ENCODE measurements at regions not wholly inside any gene's neighbourhood (a gene's known extent, or its start where the extent isn't known, plus 50 kb on each side); places are given as distances from the start of the nearest gene placed in this dataset.
"Not testable (repeated sequence)": the region's sequence is repeated elsewhere in the genome, so short reads cannot be mapped to it uniquely, and the experiment has no call there.

DNA sequence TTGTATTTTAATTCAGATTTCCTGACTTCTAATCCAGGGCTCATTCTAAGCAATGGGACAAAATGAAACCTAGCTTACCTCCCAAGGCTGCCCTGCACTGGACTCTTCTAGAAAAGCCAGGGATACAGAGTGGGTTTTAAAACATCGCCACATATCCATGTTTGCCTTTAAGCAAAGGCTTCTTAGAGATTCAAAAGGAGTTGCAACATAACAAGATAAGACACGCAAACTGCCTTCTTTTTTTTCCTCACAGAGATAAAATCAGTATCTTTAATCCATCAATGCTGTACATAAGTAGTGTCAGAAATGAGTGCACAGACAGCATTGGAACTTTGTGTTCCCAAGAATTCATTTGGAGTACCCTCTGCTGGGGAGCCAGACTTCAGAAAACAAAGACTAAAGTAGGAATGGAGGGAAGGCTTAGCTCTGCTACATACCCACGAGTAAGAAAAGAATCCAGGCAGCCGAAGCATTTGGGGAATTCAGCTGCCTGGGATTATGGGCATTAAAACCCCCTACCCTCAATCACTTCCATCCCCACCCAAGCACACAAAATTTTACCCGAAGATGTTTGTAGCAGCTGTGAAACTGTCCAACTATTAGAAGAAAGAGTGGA, 427.8 kb downstream of the ARL4A start:
- no peak for DNase-seq (ENCODE audit: low spot score)
- intact Hi-C loops (cut with micrococcal nuclease) = no loop called here

DNA sequence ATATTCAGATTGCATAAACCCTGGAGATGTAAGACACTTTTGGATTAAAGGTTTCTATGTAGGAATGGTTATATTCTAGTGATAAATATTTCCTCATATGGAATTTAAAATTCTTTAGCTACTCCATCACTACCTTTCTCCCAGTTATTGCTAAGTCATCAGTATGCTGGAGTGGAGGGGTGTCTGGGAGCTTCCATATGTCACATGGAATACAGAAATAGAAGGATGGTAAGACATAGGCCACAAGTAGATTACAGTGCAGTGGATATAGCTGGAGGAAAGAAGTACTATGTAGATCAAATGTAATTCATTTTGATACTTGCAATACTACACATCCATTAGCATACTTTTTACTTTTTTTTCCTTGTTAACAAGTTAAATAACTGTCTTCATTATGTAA, 428.4 kb downstream of the ARL4A start:
- intact Hi-C loops (cut with micrococcal nuclease) = no loop called here
- H3K36me3 Mint-ChIP-seq (ENCODE audit: low read depth) = no peaks in the 10 kb centered on the region
- H3K27me3 Mint-ChIP-seq (ENCODE audit: low read depth) = peaks cover 3% of the 10 kb centered on the region
- DNase-seq (ENCODE audit: low spot score) = no peak
- no peak overlapping the region for H3K27ac Mint-ChIP-seq
- no peak overlapping the region for H3K4me3 Mint-ChIP-seq (ENCODE audit: low read depth)
- H3K4me1 Mint-ChIP-seq (ENCODE audit: low read depth) = no peaks in the 10 kb centered on the region
- no peaks in the 10 kb centered on the region for H3K9me3 Mint-ChIP-seq

More for the DNA sequence above, 427.8 kb downstream of the ARL4A start:
- Mint-ChIP-seq H3K27ac (no peak overlapping the region), H3K9me3 (no peaks in the 10 kb centered on the region), H3K36me3 (ENCODE audit: low read depth) (no peaks in the 10 kb centered on the region), H3K4me1 (ENCODE audit: low read depth) (no peaks in the 10 kb centered on the region), H3K4me3 (ENCODE audit: low read depth) (no peak overlapping the region), H3K27me3 (ENCODE audit: low read depth) (peaks cover 3% of the 10 kb centered on the region)

DNA sequence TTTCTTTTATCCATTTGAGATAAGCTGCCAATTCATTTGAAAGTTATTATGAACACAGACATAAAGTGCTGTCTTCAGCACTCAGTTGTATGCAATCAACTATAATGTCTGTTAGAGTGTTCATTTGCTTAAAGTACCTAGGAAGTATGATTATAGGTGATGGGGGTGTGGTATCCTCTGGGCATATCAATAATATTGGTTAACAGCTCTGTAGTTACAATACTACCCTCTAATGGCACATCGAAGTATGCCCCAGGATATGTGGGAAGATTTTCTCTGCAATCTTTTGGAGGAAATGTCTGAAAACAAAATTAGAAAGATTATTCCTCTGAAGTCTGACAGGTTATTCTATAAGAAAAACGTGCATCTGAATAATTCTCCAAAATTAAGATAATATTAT, 429.7 kb downstream of the ARL4A start:
- intact Hi-C loops (cut with micrococcal nuclease) = no loop called here
- Mint-ChIP-seq H3K4me1 (ENCODE audit: low read depth) (no peaks in the 10 kb centered on the region), H3K9me3 (no peaks in the 10 kb centered on the region), H3K27ac (no peak overlapping the region), H3K4me3 (ENCODE audit: low read depth) (no peak overlapping the region), H3K36me3 (ENCODE audit: low read depth) (no peaks in the 10 kb centered on the region), H3K27me3 (ENCODE audit: low read depth) (peaks cover 3% of the 10 kb centered on the region)
- no peak for DNase-seq (ENCODE audit: low spot score)

DNA sequence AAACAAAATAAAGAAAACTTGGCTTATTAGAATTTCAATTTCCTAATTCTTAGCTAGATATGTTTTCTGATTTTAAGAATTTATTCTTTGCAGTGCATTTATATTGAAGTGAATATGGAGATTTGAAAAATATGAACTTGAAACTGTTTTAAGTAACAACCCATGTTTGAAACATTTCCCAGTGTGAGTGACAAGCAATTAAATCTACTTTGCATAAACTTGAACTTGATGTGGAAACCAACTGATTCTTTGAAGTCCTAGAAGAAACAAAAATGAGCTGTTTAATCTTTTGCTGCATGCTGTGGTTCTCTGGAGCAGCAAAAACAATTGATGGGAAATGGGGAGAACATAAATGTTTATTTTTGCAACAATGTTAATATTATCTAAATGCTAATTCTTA, 430.2 kb downstream of the ARL4A start:
- H3K4me3 Mint-ChIP-seq (ENCODE audit: low read depth) = no peak overlapping the region
- H3K27me3 Mint-ChIP-seq (ENCODE audit: low read depth) = peaks cover 3% of the 10 kb centered on the region
- H3K4me1 Mint-ChIP-seq (ENCODE audit: low read depth) = no peaks in the 10 kb centered on the region
- no peak for DNase-seq (ENCODE audit: low spot score)
- intact Hi-C loops (cut with micrococcal nuclease) = no loop called here
- no peak overlapping the region for H3K27ac Mint-ChIP-seq
- H3K36me3 Mint-ChIP-seq (ENCODE audit: low read depth) = no peaks in the 10 kb centered on the region
- H3K9me3 Mint-ChIP-seq = no peaks in the 10 kb centered on the region

DNA sequence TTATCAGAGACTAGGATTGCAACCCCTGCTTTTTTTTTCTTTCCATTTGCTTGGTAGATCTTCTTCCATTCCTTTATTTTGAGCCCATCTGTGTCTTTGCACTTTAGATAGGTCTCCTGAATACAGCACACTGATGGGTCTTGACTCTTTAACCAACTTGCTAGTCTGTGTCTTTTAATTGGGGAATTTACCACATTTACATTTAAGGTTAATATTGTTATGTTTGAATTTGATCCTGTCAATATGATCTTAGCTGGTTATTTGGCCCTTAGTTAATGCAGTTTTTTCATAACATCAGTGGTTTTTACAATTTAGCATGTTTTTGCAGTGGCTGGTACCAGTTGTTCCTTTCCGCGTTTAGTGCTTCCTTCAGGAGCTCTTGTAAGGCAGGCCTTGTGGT, 437.2 kb downstream of the ARL4A start:
- H3K27ac Mint-ChIP-seq; H3K4me3 Mint-ChIP-seq (ENCODE audit: low read depth); H3K27me3 Mint-ChIP-seq (ENCODE audit: low read depth); H3K36me3 Mint-ChIP-seq (ENCODE audit: low read depth); H3K4me1 Mint-ChIP-seq (ENCODE audit: low read depth); DNase-seq (ENCODE audit: low spot score); intact Hi-C loops (cut with micrococcal nuclease); H3K9me3 Mint-ChIP-seq: not testable (repeated sequence)

DNA sequence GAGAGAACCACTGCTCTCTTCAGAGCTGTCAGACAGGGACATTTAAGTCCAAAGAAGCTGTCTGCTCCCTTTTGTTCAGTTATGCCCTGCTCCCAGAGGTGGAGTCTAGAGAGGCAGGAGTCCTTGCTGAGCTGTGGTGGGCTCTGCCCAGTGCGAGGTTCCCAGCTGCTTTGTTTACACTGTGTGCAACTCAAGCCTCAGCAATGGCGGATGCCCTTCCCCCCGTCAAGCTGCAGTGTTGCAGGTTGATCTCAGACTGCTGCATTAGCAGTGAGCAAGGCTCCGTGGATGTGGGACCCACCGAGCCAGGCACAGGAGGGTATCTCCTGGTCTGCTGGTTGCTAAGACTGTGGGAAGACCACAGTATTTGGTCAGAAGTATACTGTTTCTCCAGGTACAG, 438.9 kb downstream of the ARL4A start:
- H3K27ac Mint-ChIP-seq = no peak overlapping the region
- H3K4me1 Mint-ChIP-seq (ENCODE audit: low read depth) = no peaks in the 10 kb centered on the region
- no peak overlapping the region for H3K4me3 Mint-ChIP-seq (ENCODE audit: low read depth)
- intact Hi-C loops (cut with micrococcal nuclease) = no loop called here
- no peaks in the 10 kb centered on the region for H3K9me3 Mint-ChIP-seq
- H3K27me3 Mint-ChIP-seq (ENCODE audit: low read depth) = peaks cover 2% of the 10 kb centered on the region
- no peaks in the 10 kb centered on the region for H3K36me3 Mint-ChIP-seq (ENCODE audit: low read depth)
- DNase-seq (ENCODE audit: low spot score) = no peak

DNA sequence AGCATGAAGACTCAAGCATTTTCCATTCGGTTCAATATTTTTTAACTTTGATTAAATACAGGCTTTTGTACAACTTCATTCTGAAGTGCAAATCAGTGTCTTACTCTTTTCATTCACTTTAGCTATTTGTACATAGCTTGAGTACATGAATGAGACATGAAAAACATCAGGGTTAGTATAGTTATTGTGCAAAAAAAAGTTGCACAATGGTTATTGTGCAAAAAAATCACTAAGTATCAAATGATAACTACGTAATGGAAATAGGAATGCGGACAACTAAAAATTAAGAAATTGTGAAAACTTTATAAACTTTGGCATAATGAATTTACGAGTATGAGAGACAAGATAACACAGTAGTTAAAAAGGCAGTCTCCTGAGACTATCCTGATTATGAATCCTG, 442.9 kb downstream of the ARL4A start:
- intact Hi-C loops (cut with micrococcal nuclease) = no loop called here
- Mint-ChIP-seq H3K4me3 (ENCODE audit: low read depth) (no peak overlapping the region), H3K9me3 (no peaks in the 10 kb centered on the region), H3K36me3 (ENCODE audit: low read depth) (no peaks in the 10 kb centered on the region), H3K4me1 (ENCODE audit: low read depth) (no peaks in the 10 kb centered on the region), H3K27me3 (ENCODE audit: low read depth) (peaks cover 2% of the 10 kb centered on the region), H3K27ac (no peak overlapping the region)
- DNase-seq (ENCODE audit: low spot score) = no peak

DNA sequence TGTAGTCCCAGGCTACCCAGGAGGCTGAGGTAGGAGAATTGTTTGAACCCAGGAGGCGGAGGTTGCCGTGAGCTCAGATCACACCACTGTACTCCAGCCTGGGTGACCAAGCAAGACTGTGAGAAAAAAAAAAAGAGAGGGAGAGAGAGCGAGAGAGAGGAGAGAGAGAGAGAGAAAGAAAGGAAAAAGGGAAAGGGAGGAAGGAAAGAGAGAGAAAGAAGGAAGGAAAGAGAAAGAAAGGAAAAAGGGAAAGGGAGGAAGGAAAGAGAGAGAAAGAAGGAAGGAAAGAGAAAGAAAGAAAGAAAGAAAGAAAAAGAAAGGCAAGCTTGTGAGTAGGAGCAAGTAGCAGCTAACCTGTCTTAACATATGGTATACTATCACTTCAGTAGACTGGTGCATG, 443.5 kb downstream of the ARL4A start:
- H3K9me3 Mint-ChIP-seq; H3K4me3 Mint-ChIP-seq (ENCODE audit: low read depth); H3K27me3 Mint-ChIP-seq (ENCODE audit: low read depth); H3K36me3 Mint-ChIP-seq (ENCODE audit: low read depth); DNase-seq (ENCODE audit: low spot score); H3K4me1 Mint-ChIP-seq (ENCODE audit: low read depth); H3K27ac Mint-ChIP-seq; intact Hi-C loops (cut with micrococcal nuclease): not testable (repeated sequence)

DNA sequence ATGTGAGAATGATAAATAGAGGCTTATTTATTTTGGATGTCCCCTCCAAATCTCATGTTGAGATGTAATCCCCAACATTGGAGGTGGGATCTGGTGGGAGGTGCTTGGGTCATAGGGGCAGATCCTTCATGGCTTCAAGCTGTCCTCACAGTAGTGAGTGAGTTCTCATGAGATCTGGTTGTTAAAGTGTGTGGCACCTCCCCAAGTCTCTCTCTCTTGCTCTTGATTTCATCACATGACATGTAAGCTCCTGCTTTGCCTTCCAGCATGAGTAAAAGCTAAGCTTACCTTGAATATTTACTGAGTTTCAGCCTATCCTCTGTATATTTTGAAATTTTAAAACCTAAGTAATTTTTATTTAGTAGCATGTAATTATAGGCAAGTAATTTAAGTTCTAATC, 444.9 kb downstream of the ARL4A start:
- no peak for DNase-seq (ENCODE audit: low spot score)
- no peaks in the 10 kb centered on the region for H3K9me3 Mint-ChIP-seq
- peaks cover 2% of the 10 kb centered on the region for H3K27me3 Mint-ChIP-seq (ENCODE audit: low read depth)
- no peak overlapping the region for H3K4me3 Mint-ChIP-seq (ENCODE audit: low read depth)
- intact Hi-C loops (cut with micrococcal nuclease) = no loop called here
- H3K4me1 Mint-ChIP-seq (ENCODE audit: low read depth) = no peaks in the 10 kb centered on the region
- H3K36me3 Mint-ChIP-seq (ENCODE audit: low read depth) = no peaks in the 10 kb centered on the region
- no peak overlapping the region for H3K27ac Mint-ChIP-seq

DNA sequence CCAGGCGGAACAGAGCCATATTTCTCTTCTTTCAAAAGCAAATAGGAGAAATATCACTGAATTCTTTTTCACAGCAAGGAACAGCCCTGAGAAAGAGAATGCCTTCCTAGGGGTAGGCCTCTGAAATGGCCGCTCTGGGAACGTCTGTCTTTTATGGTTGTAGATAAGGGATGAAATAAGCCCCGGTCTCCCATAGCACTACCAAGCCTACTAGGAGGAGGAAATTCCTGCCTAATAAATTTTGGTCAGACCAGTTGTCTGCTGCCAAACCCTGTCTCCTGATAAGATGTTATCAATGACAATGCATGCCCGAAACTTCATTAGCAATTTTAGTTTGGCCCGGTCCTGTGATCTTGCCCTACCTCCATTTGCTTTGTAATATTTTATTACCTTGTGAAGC, 448.9 kb downstream of the ARL4A start:
- DNase-seq (ENCODE audit: low spot score); H3K4me1 Mint-ChIP-seq (ENCODE audit: low read depth); H3K27ac Mint-ChIP-seq; intact Hi-C loops (cut with micrococcal nuclease); H3K4me3 Mint-ChIP-seq (ENCODE audit: low read depth); H3K36me3 Mint-ChIP-seq (ENCODE audit: low read depth); H3K27me3 Mint-ChIP-seq (ENCODE audit: low read depth); H3K9me3 Mint-ChIP-seq: not testable (repeated sequence)

DNA sequence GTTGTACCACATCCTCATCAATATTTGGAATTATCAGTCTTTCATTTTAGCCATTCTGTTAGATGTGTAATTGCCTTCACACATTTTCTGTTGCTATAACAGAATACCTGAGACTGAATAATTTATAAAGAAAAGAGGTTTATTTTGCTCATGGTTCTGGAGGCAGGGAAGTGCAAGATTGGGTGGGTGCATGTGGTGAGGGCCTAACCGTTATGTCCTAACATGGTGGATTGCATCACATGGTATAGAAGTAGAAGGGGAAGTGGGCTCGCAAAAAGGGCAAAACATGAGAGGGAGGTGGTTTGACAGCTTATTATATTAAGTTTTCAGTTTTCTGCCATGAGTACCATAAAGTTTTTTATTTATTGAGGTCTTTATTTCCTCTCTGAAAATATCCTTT, 452.0 kb downstream of the ARL4A start:
- Mint-ChIP-seq H3K9me3 (no peaks in the 10 kb centered on the region), H3K4me1 (ENCODE audit: low read depth) (no peaks in the 10 kb centered on the region), H3K4me3 (ENCODE audit: low read depth) (no peak overlapping the region), H3K27me3 (ENCODE audit: low read depth) (no peaks in the 10 kb centered on the region), H3K27ac (no peak overlapping the region), H3K36me3 (ENCODE audit: low read depth) (no peaks in the 10 kb centered on the region)
- intact Hi-C loops (cut with micrococcal nuclease) = no loop called here
- DNase-seq (ENCODE audit: low spot score) = no peak

DNA sequence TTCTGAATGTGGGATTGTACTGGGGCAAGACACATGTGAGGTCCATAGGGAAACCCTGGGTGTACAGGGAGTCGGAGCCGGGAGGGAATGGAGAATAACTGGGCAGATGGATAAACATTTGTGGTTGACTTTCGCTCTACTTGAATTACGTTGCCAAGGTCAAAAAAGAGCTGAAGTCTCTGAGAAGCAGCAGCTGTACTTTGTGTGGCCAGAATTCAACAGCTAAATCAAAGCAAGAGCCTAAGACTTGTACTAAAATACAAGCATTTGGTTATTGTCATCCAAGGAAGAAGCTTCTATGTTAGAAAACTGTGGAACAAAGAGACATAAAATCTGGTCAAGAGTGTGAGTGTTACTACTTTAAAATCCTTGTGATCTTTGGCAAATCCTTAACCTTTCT, 457.2 kb downstream of the ARL4A start:
- Mint-ChIP-seq H3K4me1 (ENCODE audit: low read depth) (no peaks in the 10 kb centered on the region), H3K27ac (no peak overlapping the region), H3K9me3 (no peaks in the 10 kb centered on the region), H3K27me3 (ENCODE audit: low read depth) (no peaks in the 10 kb centered on the region), H3K36me3 (ENCODE audit: low read depth) (no peaks in the 10 kb centered on the region), H3K4me3 (ENCODE audit: low read depth) (no peak overlapping the region)
- no peak for DNase-seq (ENCODE audit: low spot score)
- intact Hi-C loops (cut with micrococcal nuclease) = no loop called here

DNA sequence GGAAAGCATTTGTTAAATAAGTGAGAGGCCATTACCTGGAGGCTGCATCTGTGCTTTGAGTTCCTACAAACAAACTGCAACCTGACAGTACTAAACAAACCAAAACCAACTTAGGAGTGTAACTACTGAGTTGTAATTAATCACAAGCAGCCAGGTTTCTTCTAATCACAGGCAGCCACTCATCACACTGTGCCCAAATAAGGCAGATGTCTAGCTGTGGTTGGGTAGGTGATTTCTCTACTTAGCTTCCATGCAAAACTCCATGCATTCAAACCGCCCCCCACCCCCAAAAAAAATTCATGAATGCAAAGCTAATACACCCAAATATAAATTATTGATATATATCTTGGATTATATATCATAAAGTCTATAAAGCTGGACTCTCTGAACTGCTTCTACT, 461.1 kb downstream of the ARL4A start:
- H3K36me3 Mint-ChIP-seq (ENCODE audit: low read depth) = no peaks in the 10 kb centered on the region

DNA sequence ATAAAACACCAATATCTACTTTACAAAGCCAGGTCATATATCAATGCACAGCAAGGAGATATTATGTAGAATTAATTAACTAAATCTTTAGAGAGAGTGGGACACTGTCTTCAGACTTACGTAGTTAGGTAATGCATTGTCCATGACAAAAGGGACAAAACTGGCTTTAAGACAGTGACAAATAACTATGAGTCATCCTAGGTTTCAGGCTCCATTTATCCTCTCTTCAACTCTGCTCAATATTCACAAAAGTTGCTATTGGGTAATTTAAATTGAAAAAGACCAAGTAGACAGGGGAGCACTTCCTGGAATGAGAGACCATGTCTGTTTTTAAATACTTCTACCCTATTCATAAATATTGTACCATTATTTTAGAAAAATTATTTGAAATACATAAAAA, 464.5 kb downstream of the ARL4A start:
- peaks cover 2% of the 10 kb centered on the region for H3K4me1 Mint-ChIP-seq (ENCODE audit: low read depth)

More for the DNA sequence above, 461.1 kb downstream of the ARL4A start:
- H3K27me3 Mint-ChIP-seq (ENCODE audit: low read depth) = no peaks in the 10 kb centered on the region
- no peak for DNase-seq (ENCODE audit: low spot score)
- intact Hi-C loops (cut with micrococcal nuclease) = no loop called here
- no peaks in the 10 kb centered on the region for H3K4me1 Mint-ChIP-seq (ENCODE audit: low read depth)
- no peaks in the 10 kb centered on the region for H3K9me3 Mint-ChIP-seq
- no peak overlapping the region for H3K4me3 Mint-ChIP-seq (ENCODE audit: low read depth)
- H3K27ac Mint-ChIP-seq = no peak overlapping the region

More for the DNA sequence above, 464.5 kb downstream of the ARL4A start:
- DNase-seq (ENCODE audit: low spot score) = no peak
- no peak overlapping the region for H3K4me3 Mint-ChIP-seq (ENCODE audit: low read depth)
- H3K27me3 Mint-ChIP-seq (ENCODE audit: low read depth) = no peaks in the 10 kb centered on the region
- no peaks in the 10 kb centered on the region for H3K9me3 Mint-ChIP-seq
- no peaks in the 10 kb centered on the region for H3K36me3 Mint-ChIP-seq (ENCODE audit: low read depth)
- intact Hi-C loops (cut with micrococcal nuclease) = no loop called here
- H3K27ac Mint-ChIP-seq = no peak overlapping the region

Data from activated T-helper 2 cell treated with anti-CD3 and anti-CD28 coated beads, Interferon-gamma antibody, Interleukin-2, Interleukin-4, amounts not matched to agents 10 μg/mL and 5 μg/mL and 100 μg/mL, durations not matched to agents 14 hours and 24 hours and 36 hours (primary cell).